ENCODE measurements at regions not wholly inside any gene's neighbourhood (a gene's known extent, or its start where the extent isn't known, plus 50 kb on each side); places are given as distances from the start of the nearest gene placed in this dataset.

GRCh38 chr10:44435196-44435595, 50.3 kb upstream of the CXCL12 start:
- DNase-seq = no peak

GRCh38 chr10:44436240-44436639, 51.3 kb upstream of the CXCL12 start:
- DNase-seq = no peak

- no peak for DNase-seq
These were observed 53.1 kb upstream of the CXCL12 start for GRCh38 chr10:44437840-44438511.

- no peak for DNase-seq
These were observed 54.5 kb upstream of the CXCL12 start for GRCh38 chr10:44439239-44439957.

- no peak for DNase-seq
These were observed 55.0 kb upstream of the CXCL12 start for GRCh38 chr10:44439958-44440244.

GRCh38 chr10:44457259-44457658, 72.4 kb upstream of the CXCL12 start:
- DNase-seq = no peak

- no peak for DNase-seq
These were observed 73.9 kb upstream of the CXCL12 start for GRCh38 chr10:44458671-44459413.

- DNase-seq = no peak
These were observed 74.8 kb upstream of the CXCL12 start for GRCh38 chr10:44459671-44460070.

GRCh38 chr10:44460416-44460815, 75.5 kb upstream of the CXCL12 start:
- no peak for DNase-seq

- no peak for DNase-seq
These were observed 77.5 kb upstream of the CXCL12 start for GRCh38 chr10:44462338-44462914.

GRCh38 chr10:44463511-44464121, 78.7 kb upstream of the CXCL12 start:
- DNase-seq = no peak

- no peak for DNase-seq
These were observed 79.6 kb upstream of the CXCL12 start for GRCh38 chr10:44464503-44464902.

- no peak for DNase-seq
These were observed 80.7 kb upstream of the CXCL12 start for GRCh38 chr10:44465401-44466115.

- DNase-seq = no peak
These were observed 81.3 kb upstream of the CXCL12 start for GRCh38 chr10:44466236-44466635.

- no peak for DNase-seq
These were observed 82.2 kb upstream of the CXCL12 start for GRCh38 chr10:44467090-44467489.

- no peak for DNase-seq
These were observed 83.0 kb upstream of the CXCL12 start for GRCh38 chr10:44467900-44468299.

GRCh38 chr10:44468525-44468924, 83.6 kb upstream of the CXCL12 start:
- no peak for DNase-seq

GRCh38 chr10:44468965-44469364, 84.1 kb upstream of the CXCL12 start:
- no peak for DNase-seq

- no peak for DNase-seq
These were observed 85.9 kb upstream of the CXCL12 start for GRCh38 chr10:44470784-44471183.

- DNase-seq = no peak
These were observed 86.5 kb upstream of the CXCL12 start for GRCh38 chr10:44471410-44471809.

GRCh38 chr10:44473146-44473545, 88.2 kb upstream of the CXCL12 start:
- DNase-seq = no peak

- DNase-seq = no peak
These were observed 91.6 kb upstream of the CXCL12 start for GRCh38 chr10:44476409-44477045.
